KG1 (cell line): ENCODE measurements at regions not wholly inside any gene's neighbourhood (a gene's known extent, or its start where the extent isn't known, plus 50 kb on each side); places are given as distances from the start of the nearest gene placed in this dataset.

Source experiments
- DNase-seq: peaks from one replicate; lab custom pipeline; 2025; lab: John Stamatoyannopoulos, UW

DNA sequence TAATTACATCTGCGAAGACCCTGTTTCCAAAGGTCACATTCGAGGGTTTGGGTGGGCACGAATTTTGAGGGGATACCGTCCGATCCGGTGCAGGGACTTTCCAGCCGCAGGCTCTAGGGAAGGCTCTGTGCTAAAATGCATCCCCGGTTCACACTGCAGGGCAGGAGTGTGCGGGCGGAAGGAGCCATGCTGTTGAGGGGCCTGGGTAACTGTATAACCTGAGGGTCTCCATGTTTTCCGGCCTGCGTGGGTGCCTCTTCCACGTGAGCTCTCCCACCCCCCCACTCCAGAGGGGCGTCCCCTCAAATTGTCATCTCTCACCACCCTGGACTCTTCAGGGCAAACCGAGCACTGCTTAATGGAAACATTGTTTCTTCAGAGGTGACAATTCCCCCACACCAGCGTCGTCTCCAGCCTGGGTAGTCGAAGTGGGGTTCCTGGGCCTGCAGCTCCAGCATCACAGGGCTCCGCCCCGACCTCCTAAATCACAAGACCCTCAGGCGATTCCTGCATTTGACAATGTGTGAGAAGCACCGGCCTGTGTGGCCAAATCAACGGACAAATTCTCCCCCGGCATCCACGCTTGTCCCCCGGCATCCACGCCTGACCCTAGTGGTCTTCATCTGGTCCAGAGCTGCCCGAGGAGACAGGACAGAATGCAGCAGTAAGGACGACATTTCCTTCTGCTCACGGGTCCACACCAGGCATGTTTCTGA is 51.2 kb downstream of the FOXL3 start:
- DNase-seq, result no peak

GRCh38 chr7:341841-342638 is 52.1 kb downstream of the FOXL3 start:
- DNase-seq, result no peak

- DNase-seq, result no peak
Measured at GRCh38 chr7:342681-343216, 52.8 kb downstream of the FOXL3 start.

DNA sequence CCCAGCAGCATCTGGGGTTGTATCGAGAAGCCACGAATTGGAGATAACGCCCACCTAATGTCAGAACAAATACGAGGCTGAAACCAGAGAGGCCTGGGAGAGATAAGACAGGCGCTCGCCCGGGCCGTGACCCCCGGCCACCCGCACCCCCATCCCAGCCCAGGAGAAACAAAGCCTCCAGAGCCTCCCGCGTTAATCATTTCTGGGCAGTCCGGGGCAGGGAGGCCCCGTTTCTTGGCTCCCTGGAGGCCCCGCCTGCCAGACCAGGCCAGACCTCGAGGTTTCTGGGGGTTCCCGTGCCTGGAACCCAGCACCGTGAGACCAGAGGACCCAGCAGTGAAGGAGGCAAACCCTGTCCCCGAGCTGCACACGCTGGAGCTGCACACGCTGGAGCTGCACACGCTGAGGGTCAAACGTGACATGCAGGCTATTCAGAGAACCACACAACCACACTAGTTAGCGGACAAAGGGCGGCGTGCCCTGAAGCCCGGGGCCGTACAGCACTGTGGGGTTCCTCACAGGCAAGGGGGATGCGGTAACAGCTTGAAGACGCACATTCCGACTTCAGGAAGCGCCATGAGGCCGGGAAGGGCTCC is 53.4 kb downstream of the FOXL3 start:
- no peak for DNase-seq

DNA sequence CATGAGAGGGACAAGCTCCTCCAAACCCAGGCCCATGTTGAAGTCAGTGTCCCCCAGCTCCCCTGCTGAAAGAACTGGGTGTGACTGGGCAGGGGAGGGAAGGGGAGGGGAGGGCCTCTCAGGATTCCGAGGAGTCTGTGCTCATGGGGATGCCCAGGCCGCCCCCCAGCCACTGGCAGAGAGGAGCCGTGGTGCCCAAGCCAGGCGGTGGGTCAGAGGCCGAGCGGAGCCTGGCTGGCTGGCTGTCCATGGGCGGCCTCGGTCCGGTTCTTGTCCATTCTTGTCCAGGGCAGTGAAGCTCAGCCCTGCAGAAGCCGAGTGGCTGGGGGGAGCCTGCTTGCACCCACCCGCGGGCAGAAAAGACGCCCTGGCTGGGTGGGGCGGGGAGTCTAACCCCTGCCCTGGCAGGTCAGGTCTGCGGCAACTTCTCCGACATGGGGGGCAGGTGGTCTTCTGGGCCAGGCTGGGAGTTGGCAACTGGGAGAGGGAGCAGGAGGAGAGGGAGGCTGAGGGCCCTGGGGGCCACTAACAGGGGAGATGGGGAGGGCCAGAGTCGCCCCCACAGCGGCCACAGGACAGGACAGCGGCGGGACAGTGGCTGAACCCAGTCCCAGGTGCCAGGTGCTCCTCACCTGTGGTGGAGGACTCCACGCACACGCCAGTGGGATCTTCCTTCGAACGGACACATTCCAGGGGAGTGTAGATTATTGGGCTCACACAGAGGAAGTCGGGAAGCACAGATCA is 54.1 kb downstream of the FOXL3 start:
- no peak for DNase-seq

GRCh38 chr7:344608-344994 is 54.6 kb downstream of the FOXL3 start:
- no peak for DNase-seq

DNA sequence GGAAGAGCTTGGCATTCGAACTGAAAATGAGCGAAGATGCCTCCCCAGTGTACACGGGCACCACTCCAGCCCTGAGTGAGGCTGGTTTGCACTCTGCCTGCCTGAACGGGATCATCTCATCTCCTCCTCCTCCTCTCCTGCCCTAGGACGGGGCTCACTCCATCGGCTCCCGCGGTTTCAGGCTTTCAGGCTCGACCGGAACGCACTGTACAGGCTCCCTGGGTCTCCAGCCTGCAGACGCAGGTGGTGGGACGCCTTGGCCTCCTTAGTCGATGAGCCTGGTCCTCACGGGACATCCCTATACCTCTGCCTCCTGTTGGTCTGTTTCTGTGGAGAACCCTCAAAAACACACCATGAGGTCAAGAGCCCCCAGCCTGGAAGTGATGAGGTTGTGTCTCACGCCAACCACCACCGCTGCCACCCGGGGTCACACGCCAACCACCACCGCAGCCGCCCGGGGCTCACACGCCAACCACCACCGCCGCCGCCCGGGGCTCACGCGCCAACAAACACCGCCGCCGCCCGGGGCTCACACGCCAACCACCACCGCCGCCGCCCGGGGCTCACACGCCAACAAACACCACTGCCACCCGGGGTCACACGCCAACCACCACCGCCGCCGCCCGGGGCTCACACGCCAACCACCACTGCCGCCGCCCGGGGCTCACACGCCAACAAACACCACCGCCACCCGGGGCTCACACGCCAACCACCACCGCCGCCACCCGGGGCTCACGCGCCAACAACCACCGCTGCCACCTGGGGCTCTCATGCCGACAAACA is 56.3 kb downstream of the FOXL3 start:
- DNase-seq, result no peak

DNA sequence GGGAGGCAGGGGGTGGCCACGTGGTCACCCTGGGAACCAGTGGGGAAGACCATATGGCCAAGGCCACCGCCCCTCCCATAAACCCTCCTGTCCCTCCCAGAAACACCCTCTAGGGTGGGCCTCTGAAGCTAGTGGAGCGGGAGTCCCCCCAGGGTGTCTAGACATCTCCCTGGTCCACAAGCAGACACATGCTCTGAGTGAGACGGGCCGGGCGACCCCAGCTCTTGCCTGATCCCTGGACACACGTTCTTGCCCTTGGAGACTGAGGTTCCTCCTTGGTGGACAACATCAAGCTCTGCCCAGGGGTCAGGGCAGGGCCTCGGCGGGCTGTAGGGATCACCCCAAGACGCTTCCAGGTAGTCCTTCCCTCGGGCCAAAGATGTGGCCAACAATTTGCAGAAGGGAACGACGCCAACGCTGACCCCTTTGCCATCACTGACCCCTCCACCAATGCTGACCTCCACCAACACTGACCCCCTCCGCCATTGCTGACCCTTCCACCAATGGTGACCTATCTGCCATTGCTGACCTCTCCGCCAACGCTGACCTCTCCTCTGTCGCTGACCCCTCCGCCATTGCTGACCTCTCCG is 57.1 kb downstream of the FOXL3 start:
- DNase-seq, result no peak

GRCh38 chr7:347644-348479 is 57.9 kb downstream of the FOXL3 start:
- DNase-seq, result no peak

GRCh38 chr7:348480-348844 is 58.5 kb downstream of the FOXL3 start:
- DNase-seq, result no peak

GRCh38 chr7:348962-349743 is 59.2 kb downstream of the FOXL3 start:
- no peak for DNase-seq

DNA sequence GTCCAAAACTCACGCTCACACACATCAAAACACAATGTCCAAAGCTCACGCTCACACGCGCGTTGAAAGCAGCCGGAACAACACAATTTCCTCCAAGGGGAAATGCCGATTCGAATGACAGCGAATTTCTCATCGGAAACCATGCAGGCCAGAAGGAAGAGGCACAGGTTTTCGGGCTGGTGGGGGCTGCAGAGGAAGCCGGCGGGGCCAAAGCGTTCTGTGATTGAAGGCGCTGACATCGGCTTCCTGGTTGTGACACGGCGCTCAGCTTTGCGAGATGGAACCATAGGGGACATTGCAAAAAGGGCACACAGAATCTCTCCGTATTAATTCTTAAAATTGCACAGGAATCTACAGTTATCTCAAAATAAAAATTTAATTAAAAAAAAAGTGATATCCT is 61.3 kb downstream of the FOXL3 start:
- DNase-seq, result no peak

DNA sequence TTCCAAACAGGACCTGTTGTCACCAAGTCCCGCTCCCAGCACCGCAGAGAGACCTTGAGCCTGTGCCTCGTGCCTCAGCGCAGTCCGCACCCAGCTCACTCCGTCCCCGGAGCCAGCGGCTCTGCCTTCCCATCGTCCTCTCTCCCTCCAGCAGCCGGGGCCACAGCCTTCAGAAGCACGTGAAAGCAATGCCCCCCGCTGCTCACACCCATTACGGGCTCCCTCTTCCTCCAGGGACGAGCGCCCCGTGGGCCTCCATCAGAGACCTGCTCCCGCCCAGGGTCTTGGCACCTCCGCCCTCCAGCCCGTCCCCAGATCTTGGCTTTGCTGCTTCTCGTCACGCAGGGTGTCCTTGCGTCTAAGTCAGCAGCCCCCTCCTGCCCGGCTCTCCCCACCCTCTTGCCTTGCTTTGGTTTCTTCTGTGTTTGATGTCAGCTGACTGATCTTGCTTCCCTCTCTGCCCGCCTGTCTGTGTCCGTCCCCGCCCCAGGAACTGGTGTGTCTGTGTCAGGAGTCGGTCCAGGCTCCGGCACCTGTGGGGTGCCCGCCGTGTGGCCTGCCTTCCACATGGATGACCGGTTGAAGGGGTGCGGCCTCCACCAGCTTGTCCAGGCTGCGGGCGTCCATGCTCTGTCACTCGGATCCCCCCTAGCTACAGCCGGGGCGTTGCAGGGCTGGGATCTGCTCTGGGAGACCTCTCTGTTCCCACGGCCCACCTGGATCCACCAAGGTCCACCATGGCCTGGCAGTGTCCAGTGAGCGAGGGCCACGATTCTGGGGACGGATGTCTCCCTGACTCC is 61.9 kb downstream of the FOXL3 start:
- no peak for DNase-seq

DNA sequence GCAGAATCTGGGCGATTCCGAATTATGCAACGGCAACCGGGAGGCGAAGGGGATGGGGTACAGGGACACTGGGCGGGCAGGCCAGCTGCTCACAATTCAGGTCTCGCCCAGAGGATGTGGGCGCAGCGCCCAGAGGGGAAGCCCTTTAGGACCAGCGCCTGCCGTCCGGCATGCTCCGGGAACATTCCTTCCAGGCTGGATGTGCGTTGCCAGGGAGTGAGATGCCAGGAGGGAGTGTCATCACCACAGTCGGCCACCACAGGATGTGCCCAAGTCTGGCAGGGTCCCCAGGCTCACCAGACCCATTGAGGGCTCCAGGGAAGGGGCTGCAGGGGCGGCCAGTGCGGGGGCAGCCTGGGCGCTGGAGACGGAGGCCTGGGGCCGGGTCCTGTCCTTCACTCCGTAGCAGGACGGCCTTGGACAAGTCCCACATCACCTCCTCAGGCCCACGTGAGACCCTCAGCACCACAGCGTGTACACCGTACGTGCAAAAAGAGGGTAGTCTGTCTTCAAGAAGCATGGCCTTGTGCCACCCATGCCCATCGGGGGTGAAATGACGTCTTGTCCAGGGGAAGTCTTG is 63.9 kb downstream of the FOXL3 start:
- DNase-seq, result no peak

- DNase-seq, result no peak
Measured at GRCh38 chr7:354597-355470, 64.9 kb downstream of the FOXL3 start.

GRCh38 chr7:355568-355967 is 65.6 kb downstream of the FOXL3 start:
- no peak for DNase-seq

GRCh38 chr7:356087-356486 is 66.1 kb downstream of the FOXL3 start:
- DNase-seq, result no peak
